Heart left ventricle (tissue), 13 donors: ENCODE measurements at regions not wholly inside any gene's neighbourhood (a gene's known extent, or its start where the extent isn't known, plus 50 kb on each side); places are given as distances from the start of the nearest gene placed in this dataset.
"Not testable (repeated sequence)": the region's sequence is repeated elsewhere in the genome, so short reads cannot be mapped to it uniquely, and the experiment has no call there.

Experiments used
- CTCF ChIP-seq, 12 donors: fragments of 200-600 bp; sonication (generic) in 4 of 12; IDR thresholded peaks; one replicate each; pipeline versions ENCODE4 v1.5.0 to v1.8.0; 2018 to 2022; ENCODE audit warnings: antibody characterized with exemption in 12 of 12, mild to moderate bottlenecking in 5 of 12
- POLR2A ChIP-seq, 2 donors: fragments of 450-650 bp; IDR thresholded peaks; one replicate each; pipeline ENCODE4 v1.6.1; 2017; ENCODE audit warnings: antibody characterized with exemption in 2 of 2, mild to moderate bottlenecking in 2 of 2, moderate library complexity in 2 of 2
- donor health status: ischemic (EF 13 %, LVEDD 7.1; RV severe dilation, severe dysfunction).
- donor health status: DM: no; HTN: yes; CAD: no.
- donor health status: DM: no; HTN: no; CAD: no.
- donor health status: ischemic (EF 25% LVEDD 6.9; RV normal size, moderate dysfunction).
- donor health status: ischemic (EF 25% LVEDD 5.7; RV mildly dilated, moderate dysfunction).
- donor health status: ischemic (EF 35%, LVEDD 5.7; RV mildly dilated, moderate dysfunction).
- donor health status: nonischemic (EF 11% LVEDD 7.7; RV severe dilation, severe dysfunction).
- donor health status: DM: yes; HTN: yes; CAD: no.
- donor health status: PGD.
- donor health status: ischemic (EF 29% LVEDD 5.4; RV normal size, mild dysfunction).
- donor health status: nonischemic (EF 23%, LVEDD 6.1; RV moderate dilation, normal function).

- not testable (repeated sequence) for TF ChIP-seq CTCF, POLR2A (IDR thresholded peaks at IDR 0.05)
Measured at GRCh38 chr4:137942015-137942515, 300.1 kb downstream of the SLC7A11 start.
